H9 (cell line): ENCODE measurements at regions not wholly inside any gene's neighbourhood (a gene's known extent, or its start where the extent isn't known, plus 50 kb on each side); places are given as distances from the start of the nearest gene placed in this dataset.

Experiments
- DNase-seq: peaks from one replicate; pipeline ENCODE4 v3.0.0-alpha.2; 2017
- H2AFZ ChIP-seq: one replicate; pipeline ENCODE4 v1.6.1; 2013; ENCODE audit warnings: mild to moderate bottlenecking, low read length, control low read depth, moderate library complexity
- H2AK5ac ChIP-seq: 2 replicates; pipeline ENCODE4 v1.6.1; 2013; ENCODE audit warnings: low read length, control low read depth, mixed read lengths; ENCODE audit not compliant: insufficient read length
- H2BK120ac ChIP-seq: one replicate; pipeline ENCODE4 v1.6.1; 2013; ENCODE audit warnings: low read depth, mild to moderate bottlenecking, low read length, control low read depth, inconsistent platforms; ENCODE audit not compliant: poor library complexity, severe bottlenecking
- H2BK12ac ChIP-seq: 2 replicates; pipeline ENCODE4 v1.6.1; 2013; ENCODE audit warnings: low read length, control low read depth, mixed read lengths, low read depth; ENCODE audit not compliant: insufficient read length
- H2BK15ac ChIP-seq: 2 replicates; pipeline ENCODE4 v1.6.1; 2013; ENCODE audit warnings: low read depth, low read length, control low read depth
- H2BK20ac ChIP-seq: one replicate; pipeline ENCODE4 v1.6.1; 2013; ENCODE audit warnings: low read depth, mild to moderate bottlenecking, low read length, control low read depth, inconsistent platforms; ENCODE audit not compliant: poor library complexity, severe bottlenecking
- H2BK5ac ChIP-seq: 2 replicates; pipeline ENCODE4 v1.6.1; 2013; ENCODE audit warnings: low read length, control low read depth, mixed read lengths; ENCODE audit not compliant: insufficient read length
- H3K14ac ChIP-seq: 2 replicates; pipeline ENCODE4 v1.6.1; 2013; ENCODE audit warnings: low read length, control low read depth; ENCODE audit not compliant: insufficient read depth
- H3K18ac ChIP-seq: 2 replicates; pipeline ENCODE4 v1.6.1; 2013; ENCODE audit warnings: low read depth, mild to moderate bottlenecking, mixed read lengths, low read length, control low read depth; ENCODE audit not compliant: insufficient read length
- H3K23ac ChIP-seq: 2 replicates; pipeline ENCODE4 v1.6.1; 2013; ENCODE audit warnings: low read length, control low read depth, mixed read lengths, low read depth; ENCODE audit not compliant: insufficient read length
- H3K23me2 ChIP-seq: 2 replicates; pipeline ENCODE4 v1.6.1; 2013; ENCODE audit warnings: low read depth, mild to moderate bottlenecking, mixed read lengths, low read length, control low read depth; ENCODE audit not compliant: insufficient read length, poor library complexity, severe bottlenecking
- H3K27ac ChIP-seq: 2 replicates; pipeline ENCODE4 v1.5.1; 2013; ENCODE audit warnings: low read length, control low read depth, mixed read lengths, low read depth; ENCODE audit not compliant: insufficient read length
- H3K27me3 ChIP-seq: 2 replicates; pipeline ENCODE4 v1.6.1; 2013; ENCODE audit warnings: low read length, control low read depth, inconsistent platforms; ENCODE audit not compliant: insufficient read depth
- H3K4ac ChIP-seq: 2 replicates; pipeline ENCODE4 v1.6.1; 2013; ENCODE audit warnings: low read depth, mild to moderate bottlenecking, control low read depth, inconsistent platforms, low read length, moderate library complexity
- H3K4me1 ChIP-seq: 2 replicates; pipeline ENCODE4 v1.6.1; 2013; ENCODE audit warnings: low read length, control low read depth, inconsistent platforms; ENCODE audit not compliant: insufficient read depth
- H3K4me2 ChIP-seq: 2 replicates; pipeline ENCODE4 v1.6.1; 2013; ENCODE audit warnings: low read length, control low read depth, mixed read lengths; ENCODE audit not compliant: insufficient read length, insufficient read depth
- H3K56ac ChIP-seq: 2 replicates; pipeline ENCODE4 v1.6.1; 2013; ENCODE audit warnings: low read depth, mild to moderate bottlenecking, mixed read lengths, low read length, control low read depth; ENCODE audit not compliant: insufficient read length
- H3K79me1 ChIP-seq: 2 replicates; pipeline ENCODE4 v1.6.1; 2013; ENCODE audit warnings: low read depth, mild to moderate bottlenecking, moderate library complexity, low read length, control low read depth, inconsistent platforms; ENCODE audit not compliant: insufficient read depth, poor library complexity, severe bottlenecking
- H3K79me2 ChIP-seq: 2 replicates; pipeline ENCODE4 v1.6.1; 2013; ENCODE audit warnings: low read length, control low read depth, inconsistent platforms; ENCODE audit not compliant: insufficient read depth
- H3K9ac ChIP-seq: 2 replicates; pipeline ENCODE4 v1.6.1; 2013; ENCODE audit warnings: low read length, control low read depth, mixed read lengths; ENCODE audit not compliant: insufficient read length; ENCODE audit errors: extremely low read depth
- H3K9me3 ChIP-seq: one replicate; pipeline ENCODE4 v1.6.1; 2013; ENCODE audit warnings: low read depth, low read length, inconsistent platforms; ENCODE audit not compliant: control insufficient read depth
- H3T11ph ChIP-seq: one replicate; pipeline ENCODE4 v1.6.1; 2013; ENCODE audit warnings: mild to moderate bottlenecking, low read length, control low read depth, inconsistent platforms
- H4K20me1 ChIP-seq: one replicate; pipeline ENCODE4 v1.6.1; 2013; ENCODE audit not compliant: control insufficient read depth, insufficient read length, insufficient read depth
- H4K5ac ChIP-seq: 2 replicates; pipeline ENCODE4 v1.6.1; 2013; ENCODE audit warnings: low read depth, mild to moderate bottlenecking, mixed read lengths, low read length, control low read depth; ENCODE audit not compliant: insufficient read length
- H4K8ac ChIP-seq: replicated peaks from 2 replicates; pipeline ENCODE4 v1.6.1; 2013; ENCODE audit warnings: low read length, control low read depth, mixed read lengths, low read depth; ENCODE audit not compliant: insufficient read length
- H4K91ac ChIP-seq: 2 replicates; pipeline ENCODE4 v1.6.1; 2013; ENCODE audit warnings: low read depth, mild to moderate bottlenecking, moderate library complexity, mixed read lengths, low read length, control low read depth; ENCODE audit not compliant: insufficient read length
- H3K27ac Mint-ChIP-seq, 3 experiments: 2 replicates in 2 of 3; 3 replicates in 1 of 3; pipeline ENCODE4 v1.8.0; 2020 to 2021; ENCODE audit warnings: mixed read lengths in 3 of 3, mild to moderate bottlenecking in 1 of 3, moderate library complexity in 1 of 3
- H3K27me3 Mint-ChIP-seq: 2 replicates; pipeline ENCODE4 v1.8.0; 2021; ENCODE audit warnings: low read depth, mild to moderate bottlenecking, moderate library complexity, mixed read lengths
- H3K36me3 Mint-ChIP-seq, 3 experiments: 2 replicates in 2 of 3; 3 replicates in 1 of 3; pipeline ENCODE4 v1.8.0; 2020 to 2021; ENCODE audit warnings: low read depth in 3 of 3, mixed read lengths in 3 of 3; ENCODE audit not compliant: insufficient read depth in 1 of 3
- H3K4me1 Mint-ChIP-seq, 2 experiments: 2 replicates each; pipeline ENCODE4 v1.8.0; 2020; ENCODE audit warnings: mixed read lengths in 2 of 2
- H3K4me3 Mint-ChIP-seq, 2 experiments: 2 replicates in 1 of 2; 3 replicates in 1 of 2; pipeline ENCODE4 v1.8.0; 2020 to 2021; ENCODE audit warnings: mild to moderate bottlenecking in 2 of 2, mixed read lengths in 2 of 2, moderate library complexity in 1 of 2
- H3K9me3 Mint-ChIP-seq, 2 experiments: 2 replicates in 1 of 2; 3 replicates in 1 of 2; pipeline ENCODE4 v1.8.0; 2020; ENCODE audit warnings: mild to moderate bottlenecking in 2 of 2, mixed read lengths in 2 of 2, moderate library complexity in 1 of 2
- WGBS: extraction: QIAGEN DNeasy Blood & Tissue Kit; methylation state at CpG from one replicate; pipeline ENCODE4 v1.1.7; 2013; ENCODE audit warnings: missing lambda C conversion rate, low lambda C conversion rate, mixed read lengths; ENCODE audit not compliant: insufficient read length; ENCODE audit errors: extremely low coverage; 5-methylcytosine and 5-hydroxymethylcytosine counted together
- TF ChIP-seq, protein P1 (sequence below): fragments of 200-600 bp; sonication (generic); conservative IDR thresholded peaks from 3 replicates; pipeline ENCODE4 v1.8.0; 2021; ENCODE audit warnings: antibody characterized with exemption, mild to moderate bottlenecking

DNA sequence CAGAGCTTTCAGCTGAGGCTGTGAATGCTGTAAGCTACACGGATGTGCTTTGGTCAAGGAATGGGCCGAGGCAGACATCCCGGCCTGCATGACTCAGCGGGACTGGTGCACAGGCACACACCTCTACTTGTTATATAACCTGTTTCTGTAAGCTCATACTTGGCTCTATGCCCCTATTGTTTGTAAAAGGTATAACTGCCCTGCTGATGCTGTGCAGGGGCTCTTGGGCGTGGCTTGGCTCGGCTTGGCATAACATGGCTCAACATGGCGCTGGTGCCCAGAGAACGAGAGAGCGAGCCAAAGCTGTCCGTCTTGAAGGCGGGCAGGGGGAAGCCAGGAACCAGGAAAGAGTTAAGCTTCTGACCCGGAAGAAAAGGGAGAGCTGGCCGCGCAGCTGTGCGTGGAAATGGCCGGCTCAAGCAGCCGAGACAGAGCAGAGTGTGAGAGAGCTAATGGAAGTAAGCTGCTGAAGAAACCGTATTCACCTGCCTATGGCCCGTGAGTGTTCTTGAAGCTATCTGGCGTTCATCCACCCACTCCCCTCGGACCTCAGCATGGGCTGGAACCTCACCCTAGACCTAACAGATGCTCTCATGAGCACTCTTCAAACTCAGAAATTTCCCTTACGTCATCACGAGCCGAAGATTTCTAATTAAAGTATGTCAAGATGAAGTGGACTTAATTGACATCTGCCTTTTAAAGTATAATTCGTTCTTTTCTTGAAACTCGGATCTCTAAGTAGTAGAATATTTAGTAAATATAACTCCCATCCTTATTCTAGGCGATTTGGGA is 286.3 kb upstream of the AGA start:
- WGBS: no CpG with 5 or more reads among the region's 27 CpGs
- Histone ChIP-seq H2BK5ac (no peak overlapping the region), H3T11ph (no peak overlapping the region), H3K4me1 (no peaks in the 10 kb centered on the region), H3K4me2 (no peak overlapping the region), H4K20me1 (no peaks in the 10 kb centered on the region), H3K14ac (no peak overlapping the region), H2BK120ac (no peak overlapping the region), H3K9ac (no peak overlapping the region), H2BK12ac (no peak overlapping the region), H3K18ac (no peak overlapping the region), H3K56ac (no peak overlapping the region), H3K79me2 (no peaks in the 10 kb centered on the region), H3K27me3 (no peaks in the 10 kb centered on the region), H4K8ac (no peak overlapping the region), H4K5ac (no peak overlapping the region), H2BK20ac (no peak overlapping the region), H2AK5ac (no peak overlapping the region), H3K9me3 (no peaks in the 10 kb centered on the region), H3K27ac (no peak overlapping the region), H4K91ac (no peak overlapping the region), H3K23ac (no peak overlapping the region), H3K23me2 (no peaks in the 10 kb centered on the region), H3K79me1 (no peaks in the 10 kb centered on the region), H2BK15ac (no peak overlapping the region), H3K4ac (no peak overlapping the region), H2AFZ (no peak overlapping the region)
- TF ChIP-seq, protein P1, sequence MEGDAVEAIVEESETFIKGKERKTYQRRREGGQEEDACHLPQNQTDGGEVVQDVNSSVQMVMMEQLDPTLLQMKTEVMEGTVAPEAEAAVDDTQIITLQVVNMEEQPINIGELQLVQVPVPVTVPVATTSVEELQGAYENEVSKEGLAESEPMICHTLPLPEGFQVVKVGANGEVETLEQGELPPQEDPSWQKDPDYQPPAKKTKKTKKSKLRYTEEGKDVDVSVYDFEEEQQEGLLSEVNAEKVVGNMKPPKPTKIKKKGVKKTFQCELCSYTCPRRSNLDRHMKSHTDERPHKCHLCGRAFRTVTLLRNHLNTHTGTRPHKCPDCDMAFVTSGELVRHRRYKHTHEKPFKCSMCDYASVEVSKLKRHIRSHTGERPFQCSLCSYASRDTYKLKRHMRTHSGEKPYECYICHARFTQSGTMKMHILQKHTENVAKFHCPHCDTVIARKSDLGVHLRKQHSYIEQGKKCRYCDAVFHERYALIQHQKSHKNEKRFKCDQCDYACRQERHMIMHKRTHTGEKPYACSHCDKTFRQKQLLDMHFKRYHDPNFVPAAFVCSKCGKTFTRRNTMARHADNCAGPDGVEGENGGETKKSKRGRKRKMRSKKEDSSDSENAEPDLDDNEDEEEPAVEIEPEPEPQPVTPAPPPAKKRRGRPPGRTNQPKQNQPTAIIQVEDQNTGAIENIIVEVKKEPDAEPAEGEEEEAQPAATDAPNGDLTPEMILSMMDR: no peak
- no peaks in the 10 kb centered on the region; a peak in 1 of 5 replicates for H3K9me3 Mint-ChIP-seq
- H3K4me1 Mint-ChIP-seq: no peaks in the 10 kb centered on the region
- H3K27ac Mint-ChIP-seq: peak overlapping the region in 2 of 3 experiments; percentile 70 to 90; a peak in 4 of 7 replicates
- DNase-seq: no peak
- no peaks in the 10 kb centered on the region for H3K27me3 Mint-ChIP-seq
- H3K36me3 Mint-ChIP-seq: no peaks in the 10 kb centered on the region
- H3K4me3 Mint-ChIP-seq: no peak overlapping the region
